Frontal cortex (tissue), 3 donors: ENCODE measurements at regions not wholly inside any gene's neighbourhood (a gene's known extent, or its start where the extent isn't known, plus 50 kb on each side); places are given as distances from the start of the nearest gene placed in this dataset.
"Not testable (repeated sequence)": the region's sequence is repeated elsewhere in the genome, so short reads cannot be mapped to it uniquely, and the experiment has no call there.

Experiments used
- DNase-seq, 2 donors: peaks; one replicate each; pipeline ENCODE4 v3.0.0; 2012; ENCODE audit warnings: low spot score in 2 of 2
- FAIRE-seq: peaks from 2 replicates; lab custom pipeline; 2012; peaks lifted over from hg19 to GRCh38; lab: Jason Lieb, UNC
- donor health status: control.
- donor health status: control.
- donor health status: control.

- DNase-seq (peak in 1 of 2 donors; percentile 30), FAIRE-seq (no peak)
These were observed 647.8 kb downstream of the TAF11L14 start for GRCh38 chr5:18281947-18282581.

GRCh38 chr5:18285257-18285656, 651.0 kb downstream of the TAF11L14 start:
- no peak for FAIRE-seq
- no peak for DNase-seq

- no peak for DNase-seq
- FAIRE-seq: no peak
These were observed 657.9 kb downstream of the TAF11L14 start for GRCh38 chr5:18292146-18292545.

- not testable (repeated sequence) for FAIRE-seq, DNase-seq
These were observed 661.4 kb downstream of the TAF11L14 start for GRCh38 chr5:18295696-18296095.

DNA sequence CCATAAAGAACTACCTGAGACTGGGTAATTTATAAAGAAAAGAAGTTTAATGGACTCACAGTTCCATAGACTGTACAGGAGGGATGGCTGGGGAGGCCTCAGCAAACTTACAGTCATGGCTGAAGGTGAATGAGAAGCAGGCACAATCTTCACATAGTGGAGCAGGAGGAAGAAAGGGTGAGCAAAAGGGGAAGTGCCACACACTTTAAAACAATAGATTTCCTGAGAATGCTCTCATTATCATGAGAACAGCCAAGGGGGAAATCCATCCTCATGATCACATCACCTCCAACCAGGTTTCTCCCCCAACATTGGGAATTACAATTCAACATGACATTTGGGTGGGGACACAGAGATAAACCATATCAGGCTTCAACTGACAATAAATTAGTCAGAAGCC, 664.9 kb downstream of the TAF11L14 start:
- FAIRE-seq (no peak), DNase-seq (no peak)

DNA sequence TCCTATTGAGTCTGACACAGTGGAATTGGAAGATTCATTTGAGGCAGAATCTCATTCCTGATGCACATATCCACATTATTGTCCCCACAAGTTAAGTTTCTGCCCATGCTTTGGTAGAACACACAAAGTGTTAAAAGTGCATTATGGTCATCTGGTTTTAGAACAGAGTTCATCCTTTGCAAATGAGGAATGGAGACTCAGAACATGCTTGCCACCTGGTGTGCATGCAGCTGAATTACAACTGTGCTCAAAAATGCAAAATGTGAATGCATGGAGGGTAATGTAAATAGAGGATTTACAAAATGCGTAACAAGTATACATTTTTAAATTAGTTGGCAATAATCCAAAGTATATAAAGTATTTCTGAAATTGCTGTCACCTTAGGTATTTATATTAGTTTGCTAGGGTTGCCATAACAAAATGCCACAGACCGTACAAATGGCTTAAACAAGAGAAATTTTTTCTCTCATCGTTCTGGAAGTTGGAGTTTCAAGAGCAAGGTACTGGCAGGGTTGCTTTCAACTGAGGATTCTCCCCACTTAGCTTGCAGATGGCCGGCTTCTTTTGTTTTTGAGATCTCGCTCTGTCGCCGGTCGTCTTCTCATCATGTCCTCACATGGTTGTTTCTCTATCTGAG, 671.1 kb downstream of the TAF11L14 start:
- DNase-seq: peak in 1 of 2 donors; percentile 38
- FAIRE-seq: no peak

DNA sequence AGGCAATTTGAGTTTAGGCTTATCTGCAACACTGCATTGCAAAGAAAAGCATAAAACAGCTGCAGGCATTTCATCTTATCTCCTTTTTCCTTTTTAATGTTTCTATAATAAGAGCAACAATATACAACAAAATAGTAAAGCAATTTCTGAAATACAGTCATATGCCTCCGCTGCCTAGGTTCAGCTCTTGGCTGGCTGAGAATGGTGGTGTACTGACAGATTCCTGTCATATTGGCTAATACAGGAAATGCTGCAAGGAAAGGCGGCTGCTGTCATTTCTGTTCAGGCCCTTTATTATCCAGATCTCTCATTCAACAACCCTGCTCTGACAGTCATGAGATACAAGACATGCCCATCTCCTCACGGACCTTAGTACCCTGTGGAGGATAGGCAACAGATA, 677.0 kb downstream of the TAF11L14 start:
- no peak for FAIRE-seq

DNA sequence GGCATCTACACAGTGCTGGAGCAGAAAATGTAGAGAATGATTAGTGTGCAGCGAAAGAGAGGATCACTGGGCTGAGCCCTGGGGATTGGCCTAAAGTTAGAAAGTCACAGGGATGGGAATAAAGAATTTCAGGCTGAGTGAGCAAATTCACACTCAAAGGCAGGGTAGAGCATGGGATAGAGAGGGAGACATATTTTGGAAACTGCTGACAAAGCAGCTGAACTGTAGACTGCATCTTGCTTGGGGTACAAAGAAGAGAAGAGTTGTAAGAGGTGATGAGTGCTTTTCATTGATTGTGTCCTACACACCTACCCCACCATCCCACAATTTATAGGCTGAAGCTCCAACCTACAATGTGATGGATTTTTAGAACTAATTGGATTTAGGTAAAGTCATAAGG, 677.8 kb downstream of the TAF11L14 start:
- DNase-seq (no peak), FAIRE-seq (no peak)

More for the DNA sequence above, 677.0 kb downstream of the TAF11L14 start:
- DNase-seq: no peak

GRCh38 chr5:18314192-18314778, 680.0 kb downstream of the TAF11L14 start:
- DNase-seq: peak in 1 of 2 donors; percentile 14
- peak; percentile 39 for FAIRE-seq

DNA sequence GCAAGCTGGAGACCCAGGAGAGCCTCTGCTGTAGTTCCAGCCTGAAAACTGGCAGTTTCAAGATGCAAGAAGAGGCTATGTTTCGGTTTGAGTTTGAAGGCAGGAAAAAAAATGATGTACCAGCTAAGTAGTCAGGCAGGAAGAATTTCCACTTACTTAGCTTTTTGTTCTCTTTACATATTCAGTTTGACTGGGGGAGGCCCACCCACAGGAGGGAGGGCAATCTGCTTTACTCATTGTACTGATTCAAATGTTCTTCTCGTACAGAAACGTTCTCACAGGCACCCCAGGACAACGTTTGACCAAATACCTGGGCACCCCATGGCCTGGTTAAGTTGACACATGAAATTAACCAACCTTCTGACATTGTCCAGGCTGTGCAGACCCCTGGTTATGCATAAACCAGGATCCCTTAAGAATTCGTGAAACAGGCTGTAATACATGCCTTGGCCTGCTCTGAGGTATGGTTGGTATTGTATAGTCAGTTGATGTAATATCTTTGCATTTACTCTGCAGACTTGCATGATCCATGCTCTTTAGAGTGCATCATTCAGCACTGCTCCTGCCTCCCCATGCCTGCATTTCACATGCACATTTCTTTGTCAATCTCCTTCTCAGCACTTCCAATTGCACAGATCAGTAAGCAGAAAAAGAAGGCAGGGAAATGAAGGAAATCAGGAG, 687.1 kb downstream of the TAF11L14 start:
- DNase-seq: no peak

GRCh38 chr5:18323891-18324290, 689.6 kb downstream of the TAF11L14 start:
- FAIRE-seq: no peak

More for the DNA sequence above, 687.1 kb downstream of the TAF11L14 start:
- FAIRE-seq: no peak

DNA sequence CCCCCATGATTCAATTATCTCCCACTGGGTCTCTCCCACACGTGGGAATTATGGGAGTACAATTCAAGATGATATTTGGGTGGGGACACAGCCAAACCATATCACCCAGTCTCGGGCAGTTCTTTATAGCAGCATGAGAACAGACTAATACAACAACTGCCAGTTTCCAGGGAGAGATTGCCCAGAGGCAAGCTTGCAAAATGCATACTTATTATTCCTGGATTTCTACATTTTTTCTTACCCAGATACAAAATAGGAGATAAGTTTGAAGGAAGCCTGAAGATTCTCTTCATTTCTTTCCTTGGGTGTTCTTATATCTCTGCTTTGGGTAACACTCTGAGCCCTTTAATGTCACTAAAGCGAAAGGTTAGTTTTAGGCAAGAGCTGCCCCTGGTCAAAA, 691.2 kb downstream of the TAF11L14 start:
- FAIRE-seq (no peak), DNase-seq (no peak)

More at GRCh38 chr5:18323891-18324290, 689.6 kb downstream of the TAF11L14 start:
- DNase-seq: no peak

DNA sequence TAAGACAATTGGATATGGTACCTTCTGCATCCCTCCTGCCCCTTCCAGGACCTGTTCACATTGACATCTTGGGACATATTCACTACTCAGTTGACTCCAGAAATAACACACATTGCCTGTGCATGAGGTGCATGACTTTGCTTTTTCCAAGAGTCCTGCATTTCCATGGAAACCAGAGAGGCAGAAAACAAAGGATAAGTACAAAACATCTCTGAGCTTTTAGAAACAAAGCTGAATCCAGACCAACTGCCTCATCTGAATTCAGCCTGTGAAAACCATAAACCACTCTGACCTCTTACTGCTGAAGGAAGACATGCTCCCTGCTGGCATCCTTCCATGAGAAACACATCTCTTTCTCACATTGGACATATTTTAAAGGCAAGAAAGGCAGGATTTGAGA, 695.1 kb downstream of the TAF11L14 start:
- DNase-seq (no peak), FAIRE-seq (no peak)

DNA sequence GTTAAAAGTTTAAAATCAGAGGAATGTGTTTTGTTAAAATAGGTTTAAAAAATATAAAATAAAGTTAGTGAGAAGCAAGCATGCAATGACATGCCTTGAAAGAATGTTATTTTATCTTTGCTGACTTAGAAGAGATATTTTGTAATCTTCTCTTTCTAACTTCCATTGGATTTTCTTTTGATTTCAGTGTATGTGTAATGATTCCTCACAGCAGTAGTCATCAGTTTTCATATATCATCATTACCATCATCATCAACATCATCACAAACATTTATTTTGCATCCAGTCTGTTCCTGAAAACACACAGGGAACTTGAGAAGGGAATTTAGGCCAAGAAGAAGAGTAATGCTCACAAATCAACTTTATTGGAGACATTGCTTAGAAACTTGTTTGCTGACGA, 699.6 kb downstream of the TAF11L14 start:
- FAIRE-seq (no peak), DNase-seq (no peak)

- DNase-seq: no peak
- FAIRE-seq: peak; percentile 99
These were observed 700.7 kb downstream of the TAF11L14 start for GRCh38 chr5:18334949-18335348.

- no peak for DNase-seq
- no peak for FAIRE-seq
These were observed 720.6 kb downstream of the TAF11L14 start for GRCh38 chr5:18354828-18355227.

GRCh38 chr5:18357486-18357885, 723.2 kb downstream of the TAF11L14 start:
- FAIRE-seq (no peak), DNase-seq (no peak)

DNA sequence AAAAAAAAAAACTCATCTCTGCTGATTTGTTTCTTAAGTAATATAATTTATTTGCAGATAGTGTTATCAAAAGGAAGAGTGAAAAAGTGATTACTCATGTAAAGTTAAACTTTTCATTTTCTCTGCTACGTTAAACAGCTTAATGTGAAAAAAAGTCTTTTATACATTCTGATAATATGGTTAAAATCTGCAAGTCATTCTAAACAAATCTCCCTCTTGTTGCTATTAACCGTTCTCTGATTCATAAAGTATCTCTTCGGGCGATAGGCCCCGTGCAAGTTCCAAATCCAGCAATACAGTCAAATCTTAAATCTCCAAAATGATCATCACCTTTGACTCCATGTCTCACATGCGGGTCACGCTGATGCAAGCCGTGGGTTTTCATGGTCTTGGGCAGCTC, 732.0 kb downstream of the TAF11L14 start:
- no peak for DNase-seq
- no peak for FAIRE-seq

DNA sequence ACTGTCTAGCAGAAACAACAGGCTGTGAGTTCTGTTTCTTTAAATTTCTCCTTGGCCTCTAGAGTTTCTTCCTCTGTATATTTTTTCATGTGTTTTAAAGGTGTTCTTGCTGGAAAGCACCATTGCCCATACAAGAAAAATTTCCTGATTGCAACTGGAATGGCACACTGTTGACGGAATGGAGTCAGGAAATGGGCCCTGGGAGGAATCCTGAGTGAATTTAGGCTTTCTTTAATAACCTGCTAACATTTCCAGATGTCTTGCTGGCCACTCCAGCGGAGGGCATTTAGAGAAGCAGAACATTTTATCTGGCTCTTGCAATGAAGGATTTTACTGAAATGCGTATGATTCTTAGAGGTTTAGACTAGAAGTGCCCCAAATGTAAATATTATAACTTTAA, 736.3 kb downstream of the TAF11L14 start:
- DNase-seq (no peak), FAIRE-seq (no peak)

DNA sequence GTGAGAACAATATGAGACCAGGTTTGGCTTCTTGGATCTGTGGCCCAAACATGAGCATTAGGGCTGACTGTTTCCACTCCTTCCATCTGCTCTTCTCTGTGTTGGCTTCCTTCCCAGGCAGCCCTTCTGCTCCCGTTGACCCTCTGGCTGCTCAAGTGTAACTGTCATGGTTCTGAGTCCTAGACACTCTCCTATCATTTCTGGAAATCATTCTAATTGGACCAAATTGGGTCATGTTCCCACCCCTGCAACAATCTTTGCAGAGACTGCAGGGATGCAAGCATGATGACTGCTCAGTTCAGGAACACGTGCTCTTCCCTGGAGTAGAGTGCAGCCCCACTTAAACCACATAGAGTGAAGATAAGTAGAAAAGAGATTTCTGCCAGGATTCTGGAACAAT, 741.4 kb downstream of the TAF11L14 start:
- DNase-seq (no peak), FAIRE-seq (no peak)

- FAIRE-seq (no peak), DNase-seq (no peak)
These were observed 743.8 kb downstream of the TAF11L14 start for GRCh38 chr5:18378066-18378465.
